ENCODE measurements at regions not wholly inside any gene's neighbourhood (a gene's known extent, or its start where the extent isn't known, plus 50 kb on each side); places are given as distances from the start of the nearest gene placed in this dataset.
A peak's percentile ranks its signal among the peaks of the same experiment; 100 is the strongest.

DNA sequence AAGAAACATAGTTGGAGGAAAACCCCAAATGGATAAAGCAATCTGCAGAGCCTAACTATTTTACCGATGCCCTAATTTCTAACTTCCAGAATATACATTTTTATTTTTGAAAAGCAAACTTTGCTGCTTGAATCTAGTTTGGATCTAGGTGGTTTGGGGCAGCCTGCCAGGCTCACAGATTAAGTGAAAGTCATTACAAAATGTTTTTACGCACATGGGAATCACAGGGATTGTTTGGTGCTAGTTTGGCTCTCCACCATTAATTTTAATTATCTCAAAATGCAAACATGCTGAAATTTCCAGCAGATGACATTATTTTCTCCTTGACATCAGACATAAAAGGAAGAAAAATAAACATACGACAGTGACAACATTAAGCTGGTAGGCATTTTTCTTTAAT is 166.7 kb upstream of the INHBA start:
- no peaks in the 10 kb centered on the region for H3K27me3 ChIP-seq (replicated peaks in 1 of 7)
- H3K9me3 ChIP-seq: peaks cover 0 to 26% (median 17%) of the 10 kb centered on the region in 8 donors
- 60 to 80% (median 67%) methylated on average over 3 of the region's 3 CpGs for WGBS, 5 donors
- peak overlapping the region in 4 of 8 donors; percentile 42 to 65 (median 61) for H3K27ac ChIP-seq
- H3K36me3 ChIP-seq: peaks cover 0 to 2% (median 0%) of the 10 kb centered on the region in 6 donors
- intact Hi-C loops (cut with DNase I; ENCODE audit: low total_unique reads): no loop called here
- peaks cover 0 to 28% (median 6%) of the 10 kb centered on the region in 6 donors for H3K4me1 ChIP-seq
- TF ChIP-seq, protein P1, sequence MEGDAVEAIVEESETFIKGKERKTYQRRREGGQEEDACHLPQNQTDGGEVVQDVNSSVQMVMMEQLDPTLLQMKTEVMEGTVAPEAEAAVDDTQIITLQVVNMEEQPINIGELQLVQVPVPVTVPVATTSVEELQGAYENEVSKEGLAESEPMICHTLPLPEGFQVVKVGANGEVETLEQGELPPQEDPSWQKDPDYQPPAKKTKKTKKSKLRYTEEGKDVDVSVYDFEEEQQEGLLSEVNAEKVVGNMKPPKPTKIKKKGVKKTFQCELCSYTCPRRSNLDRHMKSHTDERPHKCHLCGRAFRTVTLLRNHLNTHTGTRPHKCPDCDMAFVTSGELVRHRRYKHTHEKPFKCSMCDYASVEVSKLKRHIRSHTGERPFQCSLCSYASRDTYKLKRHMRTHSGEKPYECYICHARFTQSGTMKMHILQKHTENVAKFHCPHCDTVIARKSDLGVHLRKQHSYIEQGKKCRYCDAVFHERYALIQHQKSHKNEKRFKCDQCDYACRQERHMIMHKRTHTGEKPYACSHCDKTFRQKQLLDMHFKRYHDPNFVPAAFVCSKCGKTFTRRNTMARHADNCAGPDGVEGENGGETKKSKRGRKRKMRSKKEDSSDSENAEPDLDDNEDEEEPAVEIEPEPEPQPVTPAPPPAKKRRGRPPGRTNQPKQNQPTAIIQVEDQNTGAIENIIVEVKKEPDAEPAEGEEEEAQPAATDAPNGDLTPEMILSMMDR (IDR thresholded peaks at IDR 0.05 in 8 of 11, conservative IDR thresholded peaks at IDR 0.05 in 3 of 11): no peak
- DNase-seq: no peak
- no peak overlapping the region for H3K4me3 ChIP-seq

DNA sequence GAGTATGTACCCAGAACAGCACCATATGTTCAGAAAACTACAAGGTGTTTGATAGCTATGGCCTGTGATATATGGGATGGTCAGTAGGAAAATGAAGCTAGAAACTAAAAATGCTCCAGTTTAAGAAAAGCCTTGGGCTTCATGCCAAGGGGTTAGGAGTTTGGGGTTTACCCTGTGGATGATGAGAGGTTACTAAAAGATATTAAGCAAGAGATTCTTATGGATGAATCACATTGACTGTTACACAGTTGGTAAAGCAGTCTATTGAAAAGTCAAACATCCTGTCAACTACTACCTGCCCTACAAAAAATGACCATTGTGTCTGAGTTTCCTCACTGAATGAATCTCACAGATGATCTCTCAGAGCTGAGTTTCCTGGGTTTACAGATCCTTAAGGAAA is 166.2 kb upstream of the INHBA start:
- intact Hi-C loops (cut with DNase I; ENCODE audit: low total_unique reads): no loop called here
- no peak for DNase-seq
- TF ChIP-seq, protein P1 (IDR thresholded peaks at IDR 0.05 in 8 of 11, conservative IDR thresholded peaks at IDR 0.05 in 3 of 11): no peak
- TF ChIP-seq POLR2AphosphoS5 (IDR thresholded peaks at IDR 0.05) (no peak), POLR2A (IDR thresholded peaks at IDR 0.05) (no peak)
- peaks cover 0 to 29% (median 20%) of the 10 kb centered on the region in 8 donors for H3K9me3 ChIP-seq
- no peak overlapping the region for H3K27ac ChIP-seq
- H3K4me3 ChIP-seq: no peak overlapping the region
- no peaks in the 10 kb centered on the region for H3K27me3 ChIP-seq (replicated peaks in 1 of 7)
- peaks cover 0 to 2% (median 0%) of the 10 kb centered on the region in 6 donors for H3K36me3 ChIP-seq
- peaks cover 0 to 23% (median 6%) of the 10 kb centered on the region in 6 donors for H3K4me1 ChIP-seq

DNA sequence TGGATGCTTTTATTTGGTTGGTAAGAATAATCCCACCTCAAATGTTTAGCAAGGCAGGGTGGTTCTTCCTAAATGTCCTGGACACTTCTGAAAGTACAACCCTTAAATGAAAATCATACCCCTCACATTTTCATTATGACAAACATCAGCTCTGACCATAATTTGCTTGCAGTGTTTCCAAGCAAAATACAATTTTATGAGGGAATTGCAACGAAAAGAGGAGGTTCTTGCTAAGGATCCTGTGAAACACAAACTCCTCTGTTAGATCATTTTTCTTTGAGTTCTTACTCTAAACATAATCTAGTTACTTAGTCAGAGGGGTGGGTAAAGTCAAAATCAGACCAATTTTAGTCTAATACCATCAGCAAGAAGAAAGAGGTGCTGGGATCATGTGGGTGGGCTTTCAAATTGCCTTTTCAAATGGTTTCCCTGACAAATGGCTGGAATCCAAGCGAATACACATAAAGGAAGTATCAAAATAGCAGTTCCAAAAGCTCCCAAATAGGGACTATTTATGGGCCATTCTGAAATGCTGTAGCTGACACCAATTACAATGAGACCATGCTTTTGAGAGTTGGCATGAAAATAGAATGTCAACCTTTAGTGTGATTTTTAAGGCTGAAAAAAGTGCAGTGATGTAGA is 164.9 kb upstream of the INHBA start:
- H3K9me3 ChIP-seq: peaks cover 0 to 37% (median 23%) of the 10 kb centered on the region in 8 donors
- TF ChIP-seq POLR2AphosphoS5 (IDR thresholded peaks at IDR 0.05) (no peak), POLR2A (IDR thresholded peaks at IDR 0.05) (no peak)
- TF ChIP-seq, protein P1 (IDR thresholded peaks at IDR 0.05 in 8 of 11, conservative IDR thresholded peaks at IDR 0.05 in 3 of 11): no peak
- peaks cover 0 to 18% (median 5%) of the 10 kb centered on the region in 6 donors for H3K4me1 ChIP-seq
- WGBS, 5 donors: 44 to 69% (median 64%) methylated on average over 2 of the region's 2 CpGs
- no peak overlapping the region for H3K4me3 ChIP-seq
- H3K36me3 ChIP-seq: peaks cover 0 to 2% (median 0%) of the 10 kb centered on the region in 6 donors
- no peaks in the 10 kb centered on the region for H3K27me3 ChIP-seq (replicated peaks in 1 of 7)
- intact Hi-C loops (cut with DNase I; ENCODE audit: low total_unique reads): no loop called here
- no peak overlapping the region for H3K27ac ChIP-seq
- DNase-seq: no peak

DNA sequence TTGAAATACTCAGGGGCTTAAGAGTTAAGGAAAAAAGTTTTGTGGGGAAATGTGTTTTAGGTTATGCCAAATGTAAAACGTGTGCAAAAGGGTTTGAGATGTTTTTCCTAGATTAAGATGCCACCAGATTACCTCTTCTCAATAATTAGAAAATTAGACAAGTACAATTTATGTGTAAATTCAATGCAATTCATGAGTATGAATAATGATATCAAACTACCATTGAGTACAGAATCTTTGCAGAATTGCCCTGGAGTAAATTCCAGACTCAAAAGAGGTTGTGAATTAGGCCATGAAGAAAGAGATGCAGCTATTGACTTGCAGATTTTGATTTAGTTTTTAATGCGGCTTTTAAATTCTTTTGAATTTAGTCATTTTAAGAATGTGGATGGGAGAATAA is 159.4 kb upstream of the INHBA start:
- Histone ChIP-seq H3K27ac (no peak overlapping the region), H3K4me3 (no peak overlapping the region), H3K4me1 (peaks cover 0 to 9% (median 2%) of the 10 kb centered on the region in 6 donors), H3K36me3 (peaks cover 0 to 2% (median 0%) of the 10 kb centered on the region in 6 donors), H3K27me3 (replicated peaks in 1 of 7) (no peaks in the 10 kb centered on the region), H3K9me3 (peaks cover 0 to 37% (median 23%) of the 10 kb centered on the region in 8 donors)
- WGBS, 5 donors: 58 to 70% (median 66%) methylated on average over 2 of the region's 2 CpGs
- no peak for TF ChIP-seq POLR2A (IDR thresholded peaks at IDR 0.05)
- TF ChIP-seq, protein P1 (IDR thresholded peaks at IDR 0.05 in 8 of 11, conservative IDR thresholded peaks at IDR 0.05 in 3 of 11): no peak
- no peak for TF ChIP-seq POLR2AphosphoS5 (IDR thresholded peaks at IDR 0.05)
- intact Hi-C loops (cut with DNase I; ENCODE audit: low total_unique reads): no loop called here
- no peak for DNase-seq

All from spleen (tissue), 11 donors.